Esophagus muscularis mucosa (tissue), 4 donors: ENCODE measurements at regions not wholly inside any gene's neighbourhood (a gene's known extent, or its start where the extent isn't known, plus 50 kb on each side); places are given as distances from the start of the nearest gene placed in this dataset.

Source experiments
- DNase-seq: peaks from one replicate; pipeline ENCODE4 v3.0.0-alpha.2; 2017; ENCODE audit errors: extremely low spot score
- H3K27ac ChIP-seq, 4 donors: fragments of 200-600 bp; sonication (generic); replicated peaks in 1 of 4; 1 replicate in 3 of 4; 2 replicates in 1 of 4; pipeline ENCODE4 v1.5.1; 2016 to 2019; ENCODE audit warnings: mild to moderate bottlenecking in 1 of 4
- H3K27me3 ChIP-seq, 4 donors: fragments of 200-600 bp; sonication (generic); one replicate each; pipeline versions ENCODE4 v1.5.1 to v1.6.0; 2016 to 2019
- H3K36me3 ChIP-seq, 4 donors: fragments of 200-600 bp; sonication (generic); one replicate each; pipeline ENCODE4 v1.5.1; 2016 to 2019
- H3K4me1 ChIP-seq, 4 donors: fragments of 200-600 bp; sonication (generic); one replicate each; pipeline ENCODE4 v1.5.1; 2016 to 2019
- H3K4me3 ChIP-seq, 4 donors: fragments of 200-600 bp; sonication (generic); 1 replicate in 2 of 4; 2 replicates in 2 of 4; pipeline ENCODE4 v1.5.1; 2016 to 2019; ENCODE audit warnings: mild to moderate bottlenecking in 4 of 4, moderate library complexity in 1 of 4
- H3K9me3 ChIP-seq, 4 donors: fragments of 200-600 bp; sonication (generic); 1 replicate in 3 of 4; 2 replicates in 1 of 4; pipeline ENCODE4 v1.5.1; 2016 to 2019
- EP300 ChIP-seq: sonication (generic); formaldehyde crosslinking; IDR thresholded peaks from one replicate; pipeline ENCODE4 v1.6.1; 2017; ENCODE audit warnings: antibody characterized with exemption
- POLR2A ChIP-seq: fragments of 450-650 bp; IDR thresholded peaks from one replicate; pipeline ENCODE4 v1.6.1; 2017; ENCODE audit warnings: antibody characterized with exemption, moderate library complexity, mild to moderate bottlenecking, low read depth
- POLR2AphosphoS5 ChIP-seq, 2 donors: sonication (generic); formaldehyde crosslinking; IDR thresholded peaks; one replicate each; pipeline ENCODE4 v1.6.1; 2017; ENCODE audit warnings: antibody characterized with exemption in 2 of 2
- WGBS: methylation state at CpG from one replicate; pipeline ENCODE4 v1.1.5; 2018; 5-methylcytosine and 5-hydroxymethylcytosine counted together
- intact Hi-C: fragments of 100-400 bp; cut with DNase I; formaldehyde crosslinking; loops from one replicate; pipeline ENCODE4 v1.15.1; 2023
- TF ChIP-seq, protein P1 (sequence below), 3 experiments: fragments of 200-600 bp in 2 of 3; fragments of 450-650 bp in 1 of 3; sonication (generic) in 2 of 3; IDR thresholded peaks; one replicate each; pipeline ENCODE4 v1.5.1; 2017 to 2019; ENCODE audit warnings: antibody characterized with exemption in 3 of 3, mild to moderate bottlenecking in 2 of 3, moderate library complexity in 1 of 3

GRCh38 chr7:33792547-33793105, 112.7 kb upstream of the BMPER start:
- Histone ChIP-seq H3K4me3 (no peak overlapping the region), H3K4me1 (no peaks in the 10 kb centered on the region), H3K36me3 (no peaks in the 10 kb centered on the region), H3K27me3 (no peaks in the 10 kb centered on the region), H3K9me3 (no peaks in the 10 kb centered on the region), H3K27ac (no peak overlapping the region)
- 100% methylated on average over 4 of the region's 4 CpGs for WGBS
- intact Hi-C loops, result no loop called here
- TF ChIP-seq, protein P1, sequence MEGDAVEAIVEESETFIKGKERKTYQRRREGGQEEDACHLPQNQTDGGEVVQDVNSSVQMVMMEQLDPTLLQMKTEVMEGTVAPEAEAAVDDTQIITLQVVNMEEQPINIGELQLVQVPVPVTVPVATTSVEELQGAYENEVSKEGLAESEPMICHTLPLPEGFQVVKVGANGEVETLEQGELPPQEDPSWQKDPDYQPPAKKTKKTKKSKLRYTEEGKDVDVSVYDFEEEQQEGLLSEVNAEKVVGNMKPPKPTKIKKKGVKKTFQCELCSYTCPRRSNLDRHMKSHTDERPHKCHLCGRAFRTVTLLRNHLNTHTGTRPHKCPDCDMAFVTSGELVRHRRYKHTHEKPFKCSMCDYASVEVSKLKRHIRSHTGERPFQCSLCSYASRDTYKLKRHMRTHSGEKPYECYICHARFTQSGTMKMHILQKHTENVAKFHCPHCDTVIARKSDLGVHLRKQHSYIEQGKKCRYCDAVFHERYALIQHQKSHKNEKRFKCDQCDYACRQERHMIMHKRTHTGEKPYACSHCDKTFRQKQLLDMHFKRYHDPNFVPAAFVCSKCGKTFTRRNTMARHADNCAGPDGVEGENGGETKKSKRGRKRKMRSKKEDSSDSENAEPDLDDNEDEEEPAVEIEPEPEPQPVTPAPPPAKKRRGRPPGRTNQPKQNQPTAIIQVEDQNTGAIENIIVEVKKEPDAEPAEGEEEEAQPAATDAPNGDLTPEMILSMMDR (IDR thresholded peaks at IDR 0.05), result no peak
- TF ChIP-seq POLR2AphosphoS5 (IDR thresholded peaks at IDR 0.05) (no peak), EP300 (no peak), POLR2A (no peak)
- no peak for DNase-seq

DNA sequence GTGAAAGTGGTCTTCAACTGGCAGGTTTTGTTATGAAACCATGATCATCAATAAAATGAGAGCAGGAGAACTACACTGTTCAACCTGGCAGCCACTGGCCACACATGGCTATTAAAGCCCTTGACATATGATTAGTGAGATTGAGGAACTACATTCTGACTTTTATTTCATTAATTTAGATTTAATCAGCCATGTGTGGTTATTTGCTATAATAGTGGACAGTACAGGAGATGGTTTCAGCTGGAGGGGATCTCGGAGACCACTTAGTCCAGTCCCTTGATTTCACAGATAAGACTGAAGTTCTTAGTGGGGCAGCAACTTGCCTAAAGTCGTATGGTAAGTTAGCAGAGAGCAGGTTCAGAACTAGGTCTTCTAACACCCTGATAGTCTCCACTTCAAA, 111.7 kb upstream of the BMPER start:
- Histone ChIP-seq H3K9me3 (no peaks in the 10 kb centered on the region), H3K4me3 (no peak overlapping the region), H3K27me3 (no peaks in the 10 kb centered on the region), H3K36me3 (no peaks in the 10 kb centered on the region), H3K27ac (no peak overlapping the region), H3K4me1 (no peaks in the 10 kb centered on the region)
- TF ChIP-seq POLR2AphosphoS5 (IDR thresholded peaks at IDR 0.05) (no peak), POLR2A (no peak), EP300 (no peak)
- TF ChIP-seq, protein P1 (IDR thresholded peaks at IDR 0.05), result no peak
- WGBS, result 78% methylated on average over 2 of the region's 2 CpGs
- intact Hi-C loops, result no loop called here
- no peak for DNase-seq

DNA sequence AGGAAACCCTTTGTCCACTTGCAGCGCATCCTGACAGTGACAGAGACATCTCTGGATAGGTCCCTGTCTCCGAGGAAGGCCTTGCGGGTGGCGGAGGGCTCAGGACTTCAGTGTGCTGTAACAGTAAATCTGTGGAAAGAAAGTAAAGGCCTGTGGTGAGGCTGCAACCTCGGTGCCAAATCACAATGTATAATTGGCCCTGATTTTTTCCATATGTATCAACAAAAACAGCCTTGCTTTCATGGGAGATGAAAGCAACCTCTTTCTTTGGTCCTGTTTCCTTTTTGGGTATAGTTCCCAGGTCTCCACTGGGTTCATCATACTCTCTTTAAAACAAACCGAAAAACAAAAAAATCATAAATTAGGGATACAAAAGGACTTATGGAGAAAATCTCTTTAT, 110.9 kb upstream of the BMPER start:
- 98% methylated on average over 6 of the region's 6 CpGs for WGBS
- intact Hi-C loops, result no loop called here

GRCh38 chr7:33794959-33795358, 110.4 kb upstream of the BMPER start:
- WGBS, result 95% methylated on average over 6 of the region's 6 CpGs
- H3K4me3 ChIP-seq, result no peak overlapping the region

More for the DNA sequence above, 110.9 kb upstream of the BMPER start:
- no peak for TF ChIP-seq POLR2A
- TF ChIP-seq POLR2AphosphoS5 (IDR thresholded peaks at IDR 0.05), result no peak
- TF ChIP-seq, protein P1 (IDR thresholded peaks at IDR 0.05), result no peak
- TF ChIP-seq EP300, result no peak
- no peaks in the 10 kb centered on the region for H3K4me1 ChIP-seq
- H3K27ac ChIP-seq, result no peak overlapping the region
- no peaks in the 10 kb centered on the region for H3K9me3 ChIP-seq
- no peak for DNase-seq
- H3K27me3 ChIP-seq, result no peaks in the 10 kb centered on the region
- no peaks in the 10 kb centered on the region for H3K36me3 ChIP-seq
- no peak overlapping the region for H3K4me3 ChIP-seq

More at GRCh38 chr7:33794959-33795358, 110.4 kb upstream of the BMPER start:
- no peak for DNase-seq
- Histone ChIP-seq H3K36me3 (no peaks in the 10 kb centered on the region), H3K9me3 (no peaks in the 10 kb centered on the region), H3K4me1 (no peaks in the 10 kb centered on the region), H3K27me3 (no peaks in the 10 kb centered on the region), H3K27ac (no peak overlapping the region)
- TF ChIP-seq POLR2A (no peak), POLR2AphosphoS5 (IDR thresholded peaks at IDR 0.05) (no peak), EP300 (no peak)
- TF ChIP-seq, protein P1 (IDR thresholded peaks at IDR 0.05), result no peak
- intact Hi-C loops, result no loop called here
